GM12878 (cell line): ENCODE measurements at regions not wholly inside any gene's neighbourhood (a gene's known extent, or its start where the extent isn't known, plus 50 kb on each side); places are given as distances from the start of the nearest gene placed in this dataset.

Experiments
- ATAC-seq: fragments of 200-7000 bp; cut with Tn5 transposase; 3 replicates; pipeline ENCODE4 v1.9.1; 2020; ENCODE audit warnings: mild to moderate bottlenecking, moderate library complexity
- BruUV-seq: library from RNA; stranded (reverse); fragments of 400-500 nt; replicated peaks from 2 replicates; lab custom pipeline; 2021; lab: Mats Ljungman, UMichigan
- CTCF ChIA-PET: fragments of 300-600 bp; sonication (Branson Sonifier 250); formaldehyde crosslinking; extraction: SDS; loops from one replicate; lab custom pipeline; 2021; ENCODE audit warnings: inconsistent platforms; lab: Yijun Ruan, JAX
- POLR2A ChIA-PET: fragments of 350-600 bp; formaldehyde crosslinking; extraction: SDS; loops from one replicate; lab custom pipeline; 2021; ENCODE audit warnings: inconsistent platforms; lab: Charles Lee
- RAD21 ChIA-PET: fragments of 300-600 bp; sonication (Branson Sonifier 250); formaldehyde crosslinking; loops from one replicate; lab custom pipeline; 2023; ENCODE audit warnings: antibody characterized with exemption; ENCODE audit not compliant: unreplicated experiment; lab: Charles Lee
- SMC1A ChIA-PET: fragments of 300-600 bp; sonication (Branson Sonifier 250); formaldehyde crosslinking; loops from one replicate; lab custom pipeline; 2023; ENCODE audit not compliant: unreplicated experiment, uncharacterized antibody; lab: Charles Lee
- DNase-seq: peaks from one replicate; pipeline ENCODE4 v3.0.0-alpha.2; 2011; ENCODE audit warnings: low read depth, low spot score
- FAIRE-seq: peaks from 3 replicates; lab custom pipeline; 2011; peaks lifted over from hg19 to GRCh38; lab: Jason Lieb, UNC
- H2AFZ ChIP-seq: 2 replicates; pipeline ENCODE4 v1.6.0; 2011; ENCODE audit warnings: low read depth, low read length, control low read depth; ENCODE audit not compliant: control insufficient read depth
- H3K27ac ChIP-seq: 2 replicates; pipeline ENCODE4 v1.5.1; 2011; ENCODE audit warnings: control low read depth; ENCODE audit not compliant: control insufficient read depth, insufficient read depth
- H3K27me3 ChIP-seq, 2 experiments: replicated peaks in 1 of 2; 2 replicates each; pipeline versions ENCODE4 v1.6.0 to v1.6.1; 2011; ENCODE audit warnings: low read length in 1 of 2; ENCODE audit not compliant: control insufficient read depth in 2 of 2, insufficient read depth in 2 of 2
- H3K36me3 ChIP-seq, 2 experiments: 2 replicates each; pipeline ENCODE4 v1.5.1; 2011; ENCODE audit warnings: low read length in 1 of 2; ENCODE audit not compliant: control insufficient read depth in 2 of 2, insufficient read depth in 2 of 2
- H3K4me1 ChIP-seq: 2 replicates; pipeline ENCODE4 v1.6.1; 2011; ENCODE audit warnings: mild to moderate bottlenecking, low read length, moderate library complexity, mixed read lengths; ENCODE audit not compliant: control insufficient read depth, insufficient read depth
- H3K4me2 ChIP-seq: 2 replicates; pipeline ENCODE4 v1.6.0; 2011; ENCODE audit warnings: control low read depth; ENCODE audit not compliant: control insufficient read depth, insufficient read depth
- H3K4me3 ChIP-seq: fragments of 200-600 bp; sonication (generic); 2 replicates; pipeline ENCODE4 v1.5.1; 2016
- H3K79me2 ChIP-seq: 2 replicates; pipeline ENCODE4 v1.6.0; 2011; ENCODE audit warnings: low read length; ENCODE audit not compliant: control insufficient read depth, insufficient read depth
- H3K9ac ChIP-seq: 2 replicates; pipeline ENCODE4 v1.8.0; 2011; ENCODE audit warnings: low read length, control low read depth, mixed read lengths; ENCODE audit not compliant: control insufficient read depth, insufficient read depth
- H3K9me3 ChIP-seq: replicated peaks from 3 replicates; pipeline ENCODE4 v1.5.1; 2011; ENCODE audit warnings: mild to moderate bottlenecking, low read length; ENCODE audit not compliant: control insufficient read depth, insufficient read depth
- H4K20me1 ChIP-seq: 2 replicates; pipeline ENCODE4 v1.6.0; 2011; ENCODE audit not compliant: control insufficient read depth, insufficient read depth
- ATF7 ChIP-seq: fragments of 450-650 bp; IDR thresholded peaks from 2 replicates; pipeline ENCODE4 v1.6.1; 2016; ENCODE audit warnings: low read depth, mild to moderate bottlenecking
- BHLHE40 ChIP-seq, 2 experiments: fragments of 450-650 bp in 1 of 2; IDR thresholded peaks; 2 replicates each; pipeline ENCODE4 v1.6.1; 2011 to 2017; ENCODE audit warnings: low read depth in 2 of 2, borderline replicate concordance in 1 of 2, improper control_type of control experiment in 1 of 2, low read length in 1 of 2, mild to moderate bottlenecking in 1 of 2
- GABPA ChIP-seq: IDR thresholded peaks from 2 replicates; pipeline ENCODE4 v1.6.1; 2014; ENCODE audit warnings: antibody characterized with exemption, low read depth, mild to moderate bottlenecking, inconsistent platforms
- IRF4 ChIP-seq: IDR thresholded peaks from 2 replicates; pipeline ENCODE4 v1.6.1; 2011; ENCODE audit warnings: low read depth, low read length
- POLR2AphosphoS2 ChIP-seq: IDR thresholded peaks from 2 replicates; pipeline ENCODE4 v1.6.1; 2011; ENCODE audit warnings: low read depth, mild to moderate bottlenecking, low read length, improper control_type of control experiment, moderate library complexity
- POU2F2 ChIP-seq: IDR thresholded peaks from 3 replicates; pipeline ENCODE4 v1.6.1; 2011; ENCODE audit warnings: low read depth, mild to moderate bottlenecking, low read length, borderline replicate concordance
- RB1 ChIP-seq: fragments of 450-650 bp; formaldehyde crosslinking; IDR thresholded peaks from 2 replicates; pipeline ENCODE4 v1.6.1; 2017; ENCODE audit warnings: mild to moderate bottlenecking, borderline replicate concordance
- SMC3 ChIP-seq: IDR thresholded peaks from 2 replicates; pipeline ENCODE4 v1.6.1; 2011; ENCODE audit warnings: low read length, improper control_type of control experiment, borderline replicate concordance
- STAT1 ChIP-seq: fragments of 450-650 bp; conservative IDR thresholded peaks from 2 replicates; pipeline ENCODE4 v1.6.1; 2014; ENCODE audit warnings: antibody characterized with exemption, mild to moderate bottlenecking
- TCF3 ChIP-seq: IDR thresholded peaks from 2 replicates; pipeline ENCODE4 v1.6.1; 2012; ENCODE audit warnings: low read depth, mild to moderate bottlenecking, low read length, borderline replicate concordance; ENCODE audit not compliant: insufficient read depth
- YY1 ChIP-seq: IDR thresholded peaks from 2 replicates; pipeline ENCODE4 v1.6.1; 2011; ENCODE audit warnings: low read depth, mild to moderate bottlenecking, low read length
- ZSCAN29 ChIP-seq: fragments of 450-650 bp; IDR thresholded peaks from 2 replicates; pipeline ENCODE4 v1.6.1; 2017; ENCODE audit warnings: mild to moderate bottlenecking, moderate library complexity
- WGBS: methylation state at CpG from one replicate; pipeline ENCODE4 v1.1.6; 2016; ENCODE audit warnings: low lambda C conversion rate; ENCODE audit not compliant: insufficient replicate concordance, insufficient coverage; ENCODE audit errors: missing lambda C conversion rate; 5-methylcytosine and 5-hydroxymethylcytosine counted together
- in situ Hi-C: fragments of 300-500 bp; cut with MboI; formaldehyde crosslinking; loops from 9 replicates; pipeline ENCODE4 v1.14.3; 2018; ENCODE audit warnings: mixed read lengths
- intact Hi-C: fragments of 100-400 bp; cut with micrococcal nuclease; formaldehyde crosslinking; loops from one replicate; pipeline ENCODE4 v1.14.2; 2022; ENCODE audit not compliant: unreplicated experiment
- TF ChIP-seq, protein P1 (sequence below): fragments of 450-650 bp; IDR thresholded peaks from 2 replicates; pipeline ENCODE4 v1.6.1; 2017; ENCODE audit warnings: mild to moderate bottlenecking, low read depth, inconsistent platforms; ENCODE audit not compliant: poor library complexity, severe bottlenecking
- TF ChIP-seq, protein P2 (sequence below): IDR thresholded peaks from 2 replicates; pipeline ENCODE4 v1.6.1; 2011; ENCODE audit warnings: low read depth, low read length, improper control_type of control experiment, borderline replicate concordance
- TF ChIP-seq, protein P3 (sequence below): fragments of 450-650 bp; IDR thresholded peaks from 2 replicates; pipeline ENCODE4 v1.6.1; 2017; ENCODE audit warnings: mild to moderate bottlenecking
- TF ChIP-seq, protein P4 (sequence below): IDR thresholded peaks from 2 replicates; pipeline ENCODE4 v1.6.1; 2012; ENCODE audit warnings: improper control_type of control experiment, low read depth, low read length; ENCODE audit not compliant: insufficient replicate concordance

DNA sequence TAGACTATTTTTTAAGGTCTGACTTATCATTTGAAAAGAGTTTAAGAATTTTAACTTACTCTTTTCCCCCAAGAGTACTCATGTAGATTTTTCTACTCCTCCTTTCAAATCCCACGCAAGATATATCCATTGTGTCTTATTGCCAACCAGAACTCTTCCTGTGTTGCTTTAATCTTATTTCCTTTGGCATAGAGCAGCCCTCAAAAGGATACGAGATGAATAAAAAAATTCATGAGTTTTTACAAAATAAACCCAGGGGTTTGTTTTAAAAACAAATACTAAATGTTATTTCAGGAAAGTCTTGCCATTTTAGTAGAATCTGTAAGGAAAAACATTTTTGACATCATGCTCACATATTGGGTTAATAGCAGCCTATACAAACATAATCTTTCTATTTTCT lies 543.2 kb upstream of the CXADR start:
- SMC1A ChIA-PET, result no interaction called here
- H3K4me3 ChIP-seq, result no peak overlapping the region
- in situ Hi-C loops, result no loop called here
- intact Hi-C loops, result no loop called here
- no peaks in the 10 kb centered on the region for H4K20me1 ChIP-seq
- CTCF ChIA-PET, result no interaction called here
- POLR2A ChIA-PET, result no interaction called here
- FAIRE-seq (no peak), ATAC-seq (no peak), DNase-seq (no peak)
- H3K27ac ChIP-seq, result no peak overlapping the region
- H3K27me3 ChIP-seq, result no peaks in the 10 kb centered on the region
- 0% methylated on average over 2 of the region's 2 CpGs for WGBS
- BruUV-seq, result no TSS peak
- H3K4me1 ChIP-seq, result no peaks in the 10 kb centered on the region
- H3K4me2 ChIP-seq, result no peak overlapping the region
- no peak overlapping the region for H3K9ac ChIP-seq
- H3K79me2 ChIP-seq, result no peaks in the 10 kb centered on the region
- no peak overlapping the region for H2AFZ ChIP-seq
- H3K9me3 ChIP-seq, result no peaks in the 10 kb centered on the region
- RAD21 ChIA-PET, result no interaction called here
- H3K36me3 ChIP-seq, result no peaks in the 10 kb centered on the region
- no peak for TF ChIP-seq GABPA
- TF ChIP-seq YY1, result no peak
- TF ChIP-seq STAT1, result no peak
- no peak for TF ChIP-seq ZSCAN29
- TF ChIP-seq RB1, result no peak
- no peak for TF ChIP-seq IRF4
- TF ChIP-seq, protein P1, sequence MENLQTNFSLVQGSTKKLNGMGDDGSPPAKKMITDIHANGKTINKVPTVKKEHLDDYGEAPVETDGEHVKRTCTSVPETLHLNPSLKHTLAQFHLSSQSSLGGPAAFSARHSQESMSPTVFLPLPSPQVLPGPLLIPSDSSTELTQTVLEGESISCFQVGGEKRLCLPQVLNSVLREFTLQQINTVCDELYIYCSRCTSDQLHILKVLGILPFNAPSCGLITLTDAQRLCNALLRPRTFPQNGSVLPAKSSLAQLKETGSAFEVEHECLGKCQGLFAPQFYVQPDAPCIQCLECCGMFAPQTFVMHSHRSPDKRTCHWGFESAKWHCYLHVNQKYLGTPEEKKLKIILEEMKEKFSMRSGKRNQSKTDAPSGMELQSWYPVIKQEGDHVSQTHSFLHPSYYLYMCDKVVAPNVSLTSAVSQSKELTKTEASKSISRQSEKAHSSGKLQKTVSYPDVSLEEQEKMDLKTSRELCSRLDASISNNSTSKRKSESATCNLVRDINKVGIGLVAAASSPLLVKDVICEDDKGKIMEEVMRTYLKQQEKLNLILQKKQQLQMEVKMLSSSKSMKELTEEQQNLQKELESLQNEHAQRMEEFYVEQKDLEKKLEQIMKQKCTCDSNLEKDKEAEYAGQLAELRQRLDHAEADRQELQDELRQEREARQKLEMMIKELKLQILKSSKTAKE, result no peak
- TF ChIP-seq, protein P2, sequence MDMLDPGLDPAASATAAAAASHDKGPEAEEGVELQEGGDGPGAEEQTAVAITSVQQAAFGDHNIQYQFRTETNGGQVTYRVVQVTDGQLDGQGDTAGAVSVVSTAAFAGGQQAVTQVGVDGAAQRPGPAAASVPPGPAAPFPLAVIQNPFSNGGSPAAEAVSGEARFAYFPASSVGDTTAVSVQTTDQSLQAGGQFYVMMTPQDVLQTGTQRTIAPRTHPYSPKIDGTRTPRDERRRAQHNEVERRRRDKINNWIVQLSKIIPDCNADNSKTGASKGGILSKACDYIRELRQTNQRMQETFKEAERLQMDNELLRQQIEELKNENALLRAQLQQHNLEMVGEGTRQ, result no peak
- no peak for TF ChIP-seq POU2F2
- TF ChIP-seq SMC3, result no peak
- TF ChIP-seq, protein P3, sequence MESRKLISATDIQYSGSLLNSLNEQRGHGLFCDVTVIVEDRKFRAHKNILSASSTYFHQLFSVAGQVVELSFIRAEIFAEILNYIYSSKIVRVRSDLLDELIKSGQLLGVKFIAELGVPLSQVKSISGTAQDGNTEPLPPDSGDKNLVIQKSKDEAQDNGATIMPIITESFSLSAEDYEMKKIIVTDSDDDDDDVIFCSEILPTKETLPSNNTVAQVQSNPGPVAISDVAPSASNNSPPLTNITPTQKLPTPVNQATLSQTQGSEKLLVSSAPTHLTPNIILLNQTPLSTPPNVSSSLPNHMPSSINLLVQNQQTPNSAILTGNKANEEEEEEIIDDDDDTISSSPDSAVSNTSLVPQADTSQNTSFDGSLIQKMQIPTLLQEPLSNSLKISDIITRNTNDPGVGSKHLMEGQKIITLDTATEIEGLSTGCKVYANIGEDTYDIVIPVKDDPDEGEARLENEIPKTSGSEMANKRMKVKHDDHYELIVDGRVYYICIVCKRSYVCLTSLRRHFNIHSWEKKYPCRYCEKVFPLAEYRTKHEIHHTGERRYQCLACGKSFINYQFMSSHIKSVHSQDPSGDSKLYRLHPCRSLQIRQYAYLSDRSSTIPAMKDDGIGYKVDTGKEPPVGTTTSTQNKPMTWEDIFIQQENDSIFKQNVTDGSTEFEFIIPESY, result no peak
- TF ChIP-seq TCF3, result no peak
- no peak for TF ChIP-seq POLR2AphosphoS2
- no peak for TF ChIP-seq ATF7
- TF ChIP-seq, protein P4, sequence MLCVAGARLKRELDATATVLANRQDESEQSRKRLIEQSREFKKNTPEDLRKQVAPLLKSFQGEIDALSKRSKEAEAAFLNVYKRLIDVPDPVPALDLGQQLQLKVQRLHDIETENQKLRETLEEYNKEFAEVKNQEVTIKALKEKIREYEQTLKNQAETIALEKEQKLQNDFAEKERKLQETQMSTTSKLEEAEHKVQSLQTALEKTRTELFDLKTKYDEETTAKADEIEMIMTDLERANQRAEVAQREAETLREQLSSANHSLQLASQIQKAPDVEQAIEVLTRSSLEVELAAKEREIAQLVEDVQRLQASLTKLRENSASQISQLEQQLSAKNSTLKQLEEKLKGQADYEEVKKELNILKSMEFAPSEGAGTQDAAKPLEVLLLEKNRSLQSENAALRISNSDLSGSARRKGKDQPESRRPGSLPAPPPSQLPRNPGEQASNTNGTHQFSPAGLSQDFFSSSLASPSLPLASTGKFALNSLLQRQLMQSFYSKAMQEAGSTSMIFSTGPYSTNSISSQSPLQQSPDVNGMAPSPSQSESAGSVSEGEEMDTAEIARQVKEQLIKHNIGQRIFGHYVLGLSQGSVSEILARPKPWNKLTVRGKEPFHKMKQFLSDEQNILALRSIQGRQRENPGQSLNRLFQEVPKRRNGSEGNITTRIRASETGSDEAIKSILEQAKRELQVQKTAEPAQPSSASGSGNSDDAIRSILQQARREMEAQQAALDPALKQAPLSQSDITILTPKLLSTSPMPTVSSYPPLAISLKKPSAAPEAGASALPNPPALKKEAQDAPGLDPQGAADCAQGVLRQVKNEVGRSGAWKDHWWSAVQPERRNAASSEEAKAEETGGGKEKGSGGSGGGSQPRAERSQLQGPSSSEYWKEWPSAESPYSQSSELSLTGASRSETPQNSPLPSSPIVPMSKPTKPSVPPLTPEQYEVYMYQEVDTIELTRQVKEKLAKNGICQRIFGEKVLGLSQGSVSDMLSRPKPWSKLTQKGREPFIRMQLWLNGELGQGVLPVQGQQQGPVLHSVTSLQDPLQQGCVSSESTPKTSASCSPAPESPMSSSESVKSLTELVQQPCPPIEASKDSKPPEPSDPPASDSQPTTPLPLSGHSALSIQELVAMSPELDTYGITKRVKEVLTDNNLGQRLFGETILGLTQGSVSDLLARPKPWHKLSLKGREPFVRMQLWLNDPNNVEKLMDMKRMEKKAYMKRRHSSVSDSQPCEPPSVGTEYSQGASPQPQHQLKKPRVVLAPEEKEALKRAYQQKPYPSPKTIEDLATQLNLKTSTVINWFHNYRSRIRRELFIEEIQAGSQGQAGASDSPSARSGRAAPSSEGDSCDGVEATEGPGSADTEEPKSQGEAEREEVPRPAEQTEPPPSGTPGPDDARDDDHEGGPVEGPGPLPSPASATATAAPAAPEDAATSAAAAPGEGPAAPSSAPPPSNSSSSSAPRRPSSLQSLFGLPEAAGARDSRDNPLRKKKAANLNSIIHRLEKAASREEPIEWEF, result no peak
- TF ChIP-seq BHLHE40 (IDR thresholded peaks at IDR 0.05; ENCODE audit: borderline replicate concordance in 1 of 2, low read depth in 2 of 2, low read length in 1 of 2), result no peak
